ENCODE measurements at regions not wholly inside any gene's neighbourhood (a gene's known extent, or its start where the extent isn't known, plus 50 kb on each side); places are given as distances from the start of the nearest gene placed in this dataset.

DNA sequence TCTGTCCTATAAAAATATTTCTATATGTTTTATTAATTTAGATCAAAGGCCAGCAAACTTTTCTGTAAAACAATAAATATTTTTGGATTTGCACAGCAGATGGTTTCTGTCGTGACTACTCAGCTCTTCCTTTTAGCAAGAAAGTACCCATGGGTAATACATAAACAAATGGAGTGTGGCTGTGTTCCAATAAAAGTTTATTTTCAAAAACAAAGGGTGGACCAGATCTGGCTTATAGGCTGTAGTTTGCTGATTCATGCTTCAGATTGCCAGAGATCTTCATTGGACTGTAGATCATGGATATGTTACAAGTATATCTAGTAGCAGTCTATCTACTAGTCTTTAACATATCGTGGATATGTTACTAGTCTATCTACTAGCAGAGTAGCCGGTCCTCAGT is 590.5 kb downstream of the CSNK1G3 start:
- Histone ChIP-seq H3K4me1 (ENCODE audit: control insufficient read depth, insufficient read depth, low read length) (no peaks in the 10 kb centered on the region), H3K27me3 (ENCODE audit: control insufficient read depth, insufficient read depth, low read length) (no peaks in the 10 kb centered on the region), H3K9me3 (ENCODE audit: control insufficient read depth, low read length) (no peaks in the 10 kb centered on the region), H3K9ac (ENCODE audit: low read length) (no peak overlapping the region), H3K36me3 (ENCODE audit: control insufficient read depth, insufficient read depth, low read length) (no peaks in the 10 kb centered on the region), H3K4me3 (ENCODE audit: low read length) (no peak overlapping the region)

DNA sequence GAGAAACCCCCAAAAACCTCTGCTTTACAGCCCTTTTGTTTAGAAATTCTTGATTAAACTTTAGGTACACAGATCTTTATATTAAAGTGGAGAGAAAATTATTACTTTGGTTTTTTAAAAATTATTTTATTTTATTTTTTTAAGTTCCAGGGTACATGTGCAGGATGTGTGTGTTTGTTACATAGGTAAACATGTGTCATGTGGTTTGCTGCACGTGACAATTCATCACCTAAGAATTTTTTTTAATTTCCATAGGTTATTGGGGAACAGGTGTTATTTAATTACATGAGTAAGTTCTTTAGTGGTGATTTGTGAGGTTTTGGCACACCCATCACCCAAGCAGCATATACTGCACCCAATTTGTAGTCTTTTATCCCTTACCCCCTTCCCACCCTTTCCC is 581.7 kb downstream of the CSNK1G3 start:
- H3K27me3 ChIP-seq (ENCODE audit: control insufficient read depth, insufficient read depth, low read length): no peaks in the 10 kb centered on the region
- no peaks in the 10 kb centered on the region for H3K9me3 ChIP-seq (ENCODE audit: control insufficient read depth, low read length)
- H3K9ac ChIP-seq (ENCODE audit: low read length): no peak overlapping the region
- H3K4me1 ChIP-seq (ENCODE audit: control insufficient read depth, insufficient read depth, low read length): peaks cover 6% of the 10 kb centered on the region
- H3K4me3 ChIP-seq (ENCODE audit: low read length): no peak overlapping the region
- no peaks in the 10 kb centered on the region for H3K36me3 ChIP-seq (ENCODE audit: control insufficient read depth, insufficient read depth, low read length)

GRCh38 chr5:124090115-124090514 is 578.1 kb downstream of the CSNK1G3 start:
- no peaks in the 10 kb centered on the region for H3K27me3 ChIP-seq (ENCODE audit: control insufficient read depth, insufficient read depth, low read length)
- H3K4me3 ChIP-seq (ENCODE audit: low read length): no peak overlapping the region

GRCh38 chr5:124089578-124089977 is 577.6 kb downstream of the CSNK1G3 start:
- H3K4me1 ChIP-seq (ENCODE audit: control insufficient read depth, insufficient read depth, low read length): peaks cover 12% of the 10 kb centered on the region
- no peak overlapping the region for H3K9ac ChIP-seq (ENCODE audit: low read length)
- H3K27me3 ChIP-seq (ENCODE audit: control insufficient read depth, insufficient read depth, low read length): no peaks in the 10 kb centered on the region
- H3K9me3 ChIP-seq (ENCODE audit: control insufficient read depth, low read length): no peaks in the 10 kb centered on the region
- no peaks in the 10 kb centered on the region for H3K36me3 ChIP-seq (ENCODE audit: control insufficient read depth, insufficient read depth, low read length)
- H3K4me3 ChIP-seq (ENCODE audit: low read length): no peak overlapping the region

More at GRCh38 chr5:124090115-124090514, 578.1 kb downstream of the CSNK1G3 start:
- H3K36me3 ChIP-seq (ENCODE audit: control insufficient read depth, insufficient read depth, low read length): no peaks in the 10 kb centered on the region
- H3K9ac ChIP-seq (ENCODE audit: low read length): no peak overlapping the region
- H3K4me1 ChIP-seq (ENCODE audit: control insufficient read depth, insufficient read depth, low read length): peaks cover 12% of the 10 kb centered on the region
- H3K9me3 ChIP-seq (ENCODE audit: control insufficient read depth, low read length): no peaks in the 10 kb centered on the region

DNA sequence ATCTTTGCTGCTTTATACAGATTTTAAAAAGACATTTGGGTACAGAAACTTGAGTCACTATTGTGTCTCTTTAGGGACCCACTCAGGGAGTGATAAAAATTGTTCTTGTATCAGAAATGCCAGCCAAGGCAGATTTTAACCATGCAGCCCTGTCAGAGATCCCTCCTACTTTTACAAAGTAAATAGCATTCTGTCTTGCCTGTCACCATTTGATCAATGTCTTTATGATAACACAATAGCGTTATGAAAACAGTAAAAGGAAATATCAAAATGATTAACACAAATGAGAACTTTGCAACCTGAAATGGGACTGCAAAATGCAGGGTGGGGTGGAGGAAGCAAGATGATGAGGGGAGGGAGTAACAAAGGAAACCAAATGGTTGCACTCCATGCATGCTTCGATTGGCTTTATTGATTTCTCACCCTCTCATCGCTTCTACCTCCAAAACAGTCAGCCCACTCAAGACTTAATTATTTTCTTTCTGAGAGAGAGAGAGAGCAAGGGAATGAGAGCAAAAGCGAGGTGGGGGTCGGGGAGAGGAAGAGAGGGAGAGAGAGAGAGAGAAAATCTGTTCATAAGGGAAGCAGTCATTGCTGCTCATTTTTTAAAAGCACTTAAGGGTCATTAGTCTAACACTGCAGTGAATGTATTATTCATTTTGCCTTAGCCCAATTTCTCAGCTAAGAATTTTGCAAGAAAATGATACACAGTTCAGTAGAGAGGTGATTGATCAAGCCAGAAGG is 576.5 kb downstream of the CSNK1G3 start:
- Histone ChIP-seq H3K27me3 (ENCODE audit: control insufficient read depth, insufficient read depth, low read length) (no peaks in the 10 kb centered on the region), H3K9ac (ENCODE audit: low read length) (no peak overlapping the region), H3K36me3 (ENCODE audit: control insufficient read depth, insufficient read depth, low read length) (no peaks in the 10 kb centered on the region), H3K4me1 (ENCODE audit: control insufficient read depth, insufficient read depth, low read length) (peaks cover 12% of the 10 kb centered on the region), H3K4me3 (ENCODE audit: low read length) (no peak overlapping the region), H3K9me3 (ENCODE audit: control insufficient read depth, low read length) (no peaks in the 10 kb centered on the region)

DNA sequence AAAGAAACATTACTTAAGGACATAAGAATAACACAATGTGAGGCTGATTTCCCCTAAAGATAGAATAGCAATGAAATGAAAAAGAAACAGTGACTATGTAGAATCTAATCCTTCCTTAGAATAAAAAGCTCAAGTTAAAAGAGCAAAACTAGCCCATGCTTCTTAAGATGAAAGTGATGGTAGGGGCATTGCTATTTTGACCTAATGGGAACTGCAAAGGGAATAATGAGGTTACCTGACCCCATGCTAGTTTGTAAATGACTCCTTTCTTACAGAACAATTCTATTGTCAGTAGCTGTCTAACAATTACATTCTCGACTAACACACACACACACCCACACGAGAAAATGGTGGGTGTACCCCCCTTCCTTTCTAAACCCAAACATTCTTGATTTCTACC is 575.8 kb downstream of the CSNK1G3 start:
- Histone ChIP-seq H3K4me1 (ENCODE audit: control insufficient read depth, insufficient read depth, low read length) (peaks cover 12% of the 10 kb centered on the region), H3K9ac (ENCODE audit: low read length) (no peak overlapping the region), H3K9me3 (ENCODE audit: control insufficient read depth, low read length) (no peaks in the 10 kb centered on the region), H3K4me3 (ENCODE audit: low read length) (no peak overlapping the region), H3K27me3 (ENCODE audit: control insufficient read depth, insufficient read depth, low read length) (no peaks in the 10 kb centered on the region), H3K36me3 (ENCODE audit: control insufficient read depth, insufficient read depth, low read length) (no peaks in the 10 kb centered on the region)

DNA sequence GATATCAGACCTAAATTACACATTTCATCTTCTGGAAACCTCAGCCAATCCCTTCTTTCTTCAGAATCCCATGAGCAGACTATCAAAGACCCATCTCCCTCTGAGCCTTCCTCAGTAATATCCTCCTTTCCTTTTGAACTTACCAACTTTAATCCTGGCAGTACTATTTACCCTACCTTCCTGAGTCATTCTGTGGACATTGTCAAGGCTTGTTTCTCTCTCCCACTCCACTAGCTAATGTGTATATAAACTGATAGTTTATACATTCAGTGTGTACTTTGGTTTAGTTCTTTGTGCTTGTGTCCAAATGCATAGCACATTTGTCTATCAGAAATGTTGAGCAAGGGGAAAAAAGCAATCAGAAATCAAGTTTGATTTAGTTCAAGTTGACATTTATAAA is 568.3 kb downstream of the CSNK1G3 start:
- Histone ChIP-seq H3K9ac (ENCODE audit: low read length) (no peak overlapping the region), H3K4me1 (ENCODE audit: control insufficient read depth, insufficient read depth, low read length) (peaks cover 5% of the 10 kb centered on the region), H3K27me3 (ENCODE audit: control insufficient read depth, insufficient read depth, low read length) (no peaks in the 10 kb centered on the region), H3K36me3 (ENCODE audit: control insufficient read depth, insufficient read depth, low read length) (no peaks in the 10 kb centered on the region), H3K9me3 (ENCODE audit: control insufficient read depth, low read length) (no peaks in the 10 kb centered on the region), H3K4me3 (ENCODE audit: low read length) (no peak overlapping the region)

- Histone ChIP-seq H3K9ac (ENCODE audit: low read length) (no peak overlapping the region), H3K36me3 (ENCODE audit: control insufficient read depth, insufficient read depth, low read length) (no peaks in the 10 kb centered on the region), H3K9me3 (ENCODE audit: control insufficient read depth, low read length) (no peaks in the 10 kb centered on the region), H3K27me3 (ENCODE audit: control insufficient read depth, insufficient read depth, low read length) (no peaks in the 10 kb centered on the region), H3K4me1 (ENCODE audit: control insufficient read depth, insufficient read depth, low read length) (peaks cover 5% of the 10 kb centered on the region), H3K4me3 (ENCODE audit: low read length) (no peak overlapping the region)
These were observed 567.1 kb downstream of the CSNK1G3 start for GRCh38 chr5:124079062-124079461.

DNA sequence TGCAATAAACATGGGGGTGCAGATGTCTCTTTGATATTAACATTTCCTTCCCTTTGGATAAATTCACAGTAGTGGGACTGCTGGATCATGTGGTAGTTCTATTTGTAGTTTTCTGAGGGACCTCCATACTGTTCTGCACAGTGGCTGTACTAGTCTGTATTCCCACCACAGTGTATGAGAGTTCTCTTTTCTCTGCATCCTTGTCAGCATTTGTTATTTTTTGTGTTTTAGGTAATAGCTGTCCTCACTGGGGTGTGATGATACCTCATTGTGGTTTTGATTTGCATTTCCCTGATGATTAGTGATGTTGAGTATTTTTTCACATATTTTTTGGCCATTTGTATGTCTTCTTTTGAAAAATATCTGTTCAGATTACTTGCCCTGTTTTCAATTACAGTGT is 562.5 kb downstream of the CSNK1G3 start:
- Histone ChIP-seq H3K9me3 (ENCODE audit: control insufficient read depth, low read length) (no peaks in the 10 kb centered on the region), H3K4me3 (ENCODE audit: low read length) (no peak overlapping the region), H3K36me3 (ENCODE audit: control insufficient read depth, insufficient read depth, low read length) (no peaks in the 10 kb centered on the region), H3K4me1 (ENCODE audit: control insufficient read depth, insufficient read depth, low read length) (no peaks in the 10 kb centered on the region), H3K27me3 (ENCODE audit: control insufficient read depth, insufficient read depth, low read length) (no peaks in the 10 kb centered on the region), H3K9ac (ENCODE audit: low read length) (no peak overlapping the region)

DNA sequence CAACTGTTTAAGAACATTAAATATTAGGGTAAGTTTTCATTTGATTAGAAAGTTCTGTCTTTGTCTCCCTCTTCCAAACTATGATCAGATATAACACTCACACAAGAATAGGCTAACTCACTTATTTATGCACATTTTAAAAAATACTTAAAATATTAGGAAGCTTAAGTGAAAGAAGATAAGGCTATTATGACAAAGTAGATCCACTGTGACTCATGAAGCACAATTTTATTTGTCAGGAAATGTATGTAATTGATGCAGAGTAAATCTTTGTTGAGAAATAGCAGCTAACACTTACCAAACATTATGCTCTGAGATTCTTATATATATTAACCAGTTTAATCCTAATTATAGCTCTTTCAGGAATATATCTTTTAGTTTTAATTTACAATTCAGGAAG is 560.6 kb downstream of the CSNK1G3 start:
- Histone ChIP-seq H3K27me3 (ENCODE audit: control insufficient read depth, insufficient read depth, low read length) (no peaks in the 10 kb centered on the region), H3K9me3 (ENCODE audit: control insufficient read depth, low read length) (no peaks in the 10 kb centered on the region), H3K36me3 (ENCODE audit: control insufficient read depth, insufficient read depth, low read length) (no peaks in the 10 kb centered on the region), H3K9ac (ENCODE audit: low read length) (no peak overlapping the region), H3K4me1 (ENCODE audit: control insufficient read depth, insufficient read depth, low read length) (no peaks in the 10 kb centered on the region), H3K4me3 (ENCODE audit: low read length) (no peak overlapping the region)

DNA sequence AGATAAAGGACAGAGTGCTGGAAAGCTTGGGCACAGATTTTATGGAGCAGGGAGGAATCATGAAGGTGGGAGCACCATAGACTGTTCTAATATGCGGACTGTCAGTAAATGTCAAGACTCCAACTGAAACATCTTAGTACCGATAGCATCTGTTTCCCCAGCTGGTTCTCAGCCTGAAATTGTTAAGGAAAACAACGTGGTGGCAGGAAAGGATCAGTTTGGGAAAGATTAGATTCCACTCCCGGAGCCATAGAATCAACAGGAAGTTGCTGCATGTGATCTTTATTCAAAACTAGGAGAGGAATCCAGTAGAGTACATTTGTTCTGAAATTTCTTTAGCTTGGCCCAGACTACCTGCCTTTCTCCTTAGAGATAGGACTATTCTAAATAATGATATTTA is 559.1 kb downstream of the CSNK1G3 start:
- Histone ChIP-seq H3K4me1 (ENCODE audit: control insufficient read depth, insufficient read depth, low read length) (no peaks in the 10 kb centered on the region), H3K9ac (ENCODE audit: low read length) (no peak overlapping the region), H3K36me3 (ENCODE audit: control insufficient read depth, insufficient read depth, low read length) (no peaks in the 10 kb centered on the region)

DNA sequence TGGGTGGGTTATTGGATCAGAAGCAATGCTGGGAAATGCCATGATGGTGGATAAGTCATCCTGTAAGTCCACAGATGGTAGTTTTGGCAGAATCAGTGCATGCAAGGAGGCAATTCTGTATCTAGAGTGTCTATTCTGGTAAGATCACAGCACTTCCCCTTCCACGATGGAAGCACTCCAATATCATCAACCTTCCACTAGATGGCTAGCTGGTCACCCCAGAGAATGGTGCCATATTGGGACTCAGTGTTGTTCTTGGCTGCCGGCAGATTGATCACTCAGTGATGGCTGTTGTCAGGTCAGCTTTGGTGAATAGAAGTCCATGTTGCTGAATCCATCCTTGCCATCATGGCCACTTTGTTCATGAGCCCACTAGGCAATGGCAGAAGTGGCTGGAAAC is 553.5 kb downstream of the CSNK1G3 start:
- Histone ChIP-seq H3K9me3 (ENCODE audit: control insufficient read depth, low read length) (no peaks in the 10 kb centered on the region), H3K36me3 (ENCODE audit: control insufficient read depth, insufficient read depth, low read length) (no peaks in the 10 kb centered on the region), H3K27me3 (ENCODE audit: control insufficient read depth, insufficient read depth, low read length) (no peaks in the 10 kb centered on the region), H3K9ac (ENCODE audit: low read length) (no peak overlapping the region), H3K4me1 (ENCODE audit: control insufficient read depth, insufficient read depth, low read length) (no peaks in the 10 kb centered on the region), H3K4me3 (ENCODE audit: low read length) (no peak overlapping the region)

More for the DNA sequence above, 559.1 kb downstream of the CSNK1G3 start:
- Histone ChIP-seq H3K9me3 (ENCODE audit: control insufficient read depth, low read length) (no peaks in the 10 kb centered on the region), H3K27me3 (ENCODE audit: control insufficient read depth, insufficient read depth, low read length) (no peaks in the 10 kb centered on the region), H3K4me3 (ENCODE audit: low read length) (no peak overlapping the region)

GRCh38 chr5:124064956-124065355 is 553.0 kb downstream of the CSNK1G3 start:
- Histone ChIP-seq H3K36me3 (ENCODE audit: control insufficient read depth, insufficient read depth, low read length) (no peaks in the 10 kb centered on the region), H3K9ac (ENCODE audit: low read length) (no peak overlapping the region), H3K9me3 (ENCODE audit: control insufficient read depth, low read length) (no peaks in the 10 kb centered on the region), H3K4me1 (ENCODE audit: control insufficient read depth, insufficient read depth, low read length) (no peaks in the 10 kb centered on the region), H3K4me3 (ENCODE audit: low read length) (no peak overlapping the region), H3K27me3 (ENCODE audit: control insufficient read depth, insufficient read depth, low read length) (no peaks in the 10 kb centered on the region)

Measured in mucosa of stomach (tissue), 1 donor.